Lower leg skin (tissue), 3 donors: ENCODE measurements at regions not wholly inside any gene's neighbourhood (a gene's known extent, or its start where the extent isn't known, plus 50 kb on each side); places are given as distances from the start of the nearest gene placed in this dataset.

Experiments
- CTCF ChIP-seq, 3 donors: fragments of 450-650 bp; IDR thresholded peaks; one replicate each; pipeline ENCODE4 v1.5.1; 2016; ENCODE audit warnings: antibody characterized with exemption in 3 of 3, mild to moderate bottlenecking in 3 of 3, moderate library complexity in 2 of 3
- POLR2A ChIP-seq, 2 donors: fragments of 450-650 bp; IDR thresholded peaks; one replicate each; pipeline ENCODE4 v1.6.1; 2016 to 2017; ENCODE audit warnings: antibody characterized with exemption in 2 of 2, mild to moderate bottlenecking in 1 of 2, moderate library complexity in 1 of 2

- TF ChIP-seq CTCF (IDR thresholded peaks at IDR 0.05) (no peak), POLR2A (IDR thresholded peaks at IDR 0.05) (no peak)
Observed at GRCh38 chr5:56761151-56761885, 54.0 kb upstream of the MAP3K1 start.
